Pancreas (tissue), 10 donors: ENCODE measurements at regions not wholly inside any gene's neighbourhood (a gene's known extent, or its start where the extent isn't known, plus 50 kb on each side); places are given as distances from the start of the nearest gene placed in this dataset.

Experiments
- ATAC-seq, 4 donors: fragments of 200-7000 bp; cut with Tn5 transposase; one replicate each; pipeline versions ENCODE4 v1.8.0 to v1.9.1; 2020; ENCODE audit warnings: mild to moderate bottlenecking in 4 of 4, moderate library complexity in 4 of 4
- DNase-seq, 6 donors: peaks; one replicate each; pipeline ENCODE4 v3.0.0-alpha.2; 2020
- FAIRE-seq: peaks from 2 replicates; lab custom pipeline; 2012; peaks lifted over from hg19 to GRCh38; lab: Jason Lieb, UNC
- H3K27ac ChIP-seq, 4 donors: fragments of 200-600 bp; sonication (generic); 1 replicate in 3 of 4; 2 replicates in 1 of 4; pipeline versions ENCODE4 v1.5.0 to v1.8.0; 2020
- H3K27me3 ChIP-seq, 4 donors: fragments of 200-600 bp; one replicate each; pipeline ENCODE4 v1.8.0; 2021
- H3K36me3 ChIP-seq, 3 donors: fragments of 200-600 bp; sonication (generic) in 1 of 3; one replicate each; pipeline versions ENCODE4 v1.5.0 to v1.8.0; 2020 to 2021
- H3K4me1 ChIP-seq, 3 donors: fragments of 200-600 bp; one replicate each; pipeline ENCODE4 v1.8.0; 2021
- H3K4me3 ChIP-seq, 4 donors: fragments of 200-600 bp; sonication (generic) in 2 of 4; one replicate each; pipeline versions ENCODE4 v1.5.0 to v1.8.0; 2020 to 2021
- H3K9me3 ChIP-seq, 4 donors: fragments of 200-600 bp; one replicate each; pipeline ENCODE4 v1.8.0; 2021
- CTCF ChIP-seq, 4 donors: fragments of 200-600 bp; sonication (generic) in 3 of 4; IDR thresholded peaks; one replicate each; pipeline versions ENCODE4 v1.5.0 to v1.8.0; 2021; ENCODE audit warnings: antibody characterized with exemption in 4 of 4
- WGBS, 2 donors: extraction: QIAGEN DNeasy Blood & Tissue Kit; methylation state at CpG; one replicate each; pipeline ENCODE4 v1.1.7; 2013; 5-methylcytosine and 5-hydroxymethylcytosine counted together
- intact Hi-C, 3 donors: fragments of 100-400 bp; cut with DNase I; formaldehyde crosslinking; loops; one replicate each; pipeline versions ENCODE4 v1.11.1 to v1.14.2; 2022
- donor health status: healthy with polysubstance abuse.
- donor health status: DM: no; HTN: no; CAD: no; lungs with moderate emphysema.
- donor health status: DM: no; HTN: no; CAD: no.
- donor health status: control.
- donor health status: control.
- donor health status: Bipolar disorder and iron deficiency.
- donor health status: DM: yes; HTN: yes; CAD: no.
- donor health status: DM: no; HTN: no; CAD: no.
- donor health status: DM: no; HTN: no; CAD: no.
- donor health status: DM: yes; HTN: yes; CAD: no.

GRCh38 chr7:34451923-34452322 lies 206.1 kb upstream of the NPSR1 start:
- Histone ChIP-seq H3K27ac (no peak overlapping the region), H3K36me3 (no peaks in the 10 kb centered on the region), H3K4me3 (no peak overlapping the region), H3K9me3 (no peaks in the 10 kb centered on the region), H3K4me1 (no peaks in the 10 kb centered on the region), H3K27me3 (no peaks in the 10 kb centered on the region)
- 65 to 78% methylated on average over 3 of the region's 3 CpGs for WGBS, 2 donors
- no peak for ATAC-seq
- FAIRE-seq: no peak
- DNase-seq: no peak
- intact Hi-C loops: no loop called here
- no peak for TF ChIP-seq CTCF (IDR thresholded peaks at IDR 0.05)

DNA sequence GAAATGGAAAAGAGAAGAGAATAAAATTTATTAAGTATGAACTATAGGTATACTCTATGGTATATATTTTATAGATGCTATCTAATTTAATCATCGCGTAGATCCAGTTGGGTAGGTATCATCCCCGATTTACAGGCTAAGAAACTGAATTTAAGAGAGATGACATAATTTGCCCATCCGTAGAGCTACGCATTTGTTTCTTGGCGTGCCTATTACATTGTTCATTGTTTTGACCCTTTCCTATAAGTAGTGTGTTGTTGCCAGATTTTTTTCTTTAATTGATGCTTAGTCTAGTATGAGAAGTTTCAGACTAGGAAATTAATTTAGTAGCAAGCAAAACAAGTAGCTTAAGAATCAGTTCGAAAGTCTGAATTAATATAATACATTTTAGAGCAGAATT lies 205.7 kb upstream of the NPSR1 start:
- no peak for DNase-seq
- TF ChIP-seq CTCF (IDR thresholded peaks at IDR 0.05): no peak
- no peaks in the 10 kb centered on the region for H3K36me3 ChIP-seq
- ATAC-seq: no peak
- H3K9me3 ChIP-seq: no peaks in the 10 kb centered on the region
- no peaks in the 10 kb centered on the region for H3K4me1 ChIP-seq
- no peak overlapping the region for H3K27ac ChIP-seq
- intact Hi-C loops: no loop called here
- no peak overlapping the region for H3K4me3 ChIP-seq
- H3K27me3 ChIP-seq: no peaks in the 10 kb centered on the region
- FAIRE-seq: no peak
- WGBS, 2 donors: 81 to 90% methylated on average over 7 of the region's 7 CpGs

- no peak for DNase-seq
- FAIRE-seq: no peak
- no peaks in the 10 kb centered on the region for H3K9me3 ChIP-seq
- no peak for ATAC-seq
- H3K36me3 ChIP-seq: no peaks in the 10 kb centered on the region
- H3K4me3 ChIP-seq: no peak overlapping the region
- WGBS, 2 donors: 83 to 86% methylated on average over 2 of the region's 2 CpGs
- no peaks in the 10 kb centered on the region for H3K27me3 ChIP-seq
- H3K27ac ChIP-seq: no peak overlapping the region
- no peaks in the 10 kb centered on the region for H3K4me1 ChIP-seq
- intact Hi-C loops: no loop called here
- TF ChIP-seq CTCF (IDR thresholded peaks at IDR 0.05): no peak
Observed at GRCh38 chr7:34453150-34453549, 204.9 kb upstream of the NPSR1 start.

DNA sequence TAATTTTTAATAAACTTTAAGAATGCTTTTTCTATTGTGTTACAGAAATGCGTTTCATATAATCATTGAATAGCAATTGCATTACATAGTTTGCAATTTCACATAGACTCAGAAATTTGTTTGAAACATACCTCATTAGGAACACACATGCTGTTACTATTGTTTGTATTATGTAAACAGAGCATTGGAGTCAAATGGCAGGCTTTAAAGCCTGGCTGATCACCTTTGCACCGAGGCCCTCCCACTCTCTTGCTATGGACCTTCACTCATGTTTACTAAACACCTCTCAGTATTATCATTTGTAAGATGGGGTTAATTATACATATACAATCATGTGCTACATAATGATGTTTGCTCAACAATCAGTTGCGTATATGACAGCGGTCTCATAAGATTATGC lies 203.6 kb upstream of the NPSR1 start:
- WGBS, 2 donors: 63 to 64% methylated on average over 4 of the region's 4 CpGs
- intact Hi-C loops: no loop called here

GRCh38 chr7:34457329-34457728 lies 200.7 kb upstream of the NPSR1 start:
- intact Hi-C loops: no loop called here
- ATAC-seq (no peak), FAIRE-seq (no peak), DNase-seq (peak in 1 of 6 donors; percentile 33)
- Histone ChIP-seq H3K4me1 (no peaks in the 10 kb centered on the region), H3K27me3 (no peaks in the 10 kb centered on the region), H3K27ac (no peak overlapping the region), H3K4me3 (no peak overlapping the region), H3K36me3 (no peaks in the 10 kb centered on the region), H3K9me3 (no peaks in the 10 kb centered on the region)
- WGBS, 2 donors: 67 to 88% methylated on average over 7 of the region's 7 CpGs
- no peak for TF ChIP-seq CTCF (IDR thresholded peaks at IDR 0.05)

More for the DNA sequence above, 203.6 kb upstream of the NPSR1 start:
- no peak for TF ChIP-seq CTCF (IDR thresholded peaks at IDR 0.05)
- FAIRE-seq (no peak), DNase-seq (no peak), ATAC-seq (no peak)
- Histone ChIP-seq H3K27me3 (no peaks in the 10 kb centered on the region), H3K4me3 (no peak overlapping the region), H3K9me3 (no peaks in the 10 kb centered on the region), H3K27ac (no peak overlapping the region), H3K36me3 (no peaks in the 10 kb centered on the region), H3K4me1 (no peaks in the 10 kb centered on the region)
